ENCODE measurements at regions not wholly inside any gene's neighbourhood (a gene's known extent, or its start where the extent isn't known, plus 50 kb on each side); places are given as distances from the start of the nearest gene placed in this dataset.

- DNase-seq, result no peak
- Mint-ChIP-seq H3K27ac (ENCODE audit: unreplicated experiment) (no peak overlapping the region), H3K9me3 (ENCODE audit: unreplicated experiment) (peaks cover 3% of the 10 kb centered on the region), H3K27me3 (ENCODE audit: unreplicated experiment) (peaks cover 2% of the 10 kb centered on the region), H3K4me1 (ENCODE audit: low read depth, unreplicated experiment) (no peaks in the 10 kb centered on the region), H3K36me3 (ENCODE audit: unreplicated experiment) (peaks cover 6% of the 10 kb centered on the region), H3K4me3 (ENCODE audit: unreplicated experiment) (no peak overlapping the region)
- TF ChIP-seq CTCF (IDR thresholded peaks at IDR 0.05; ENCODE audit: partially characterized antibody, unreplicated experiment), result no peak
These were observed 102.5 kb upstream of the PARP11 start for GRCh38 chr12:3975652-3976051.

- H3K36me3 Mint-ChIP-seq (ENCODE audit: unreplicated experiment), result peaks cover 4% of the 10 kb centered on the region
These were observed 101.7 kb upstream of the PARP11 start for GRCh38 chr12:3974883-3975282.

GRCh38 chr12:3973973-3974644, 100.9 kb upstream of the PARP11 start:
- Mint-ChIP-seq H3K36me3 (ENCODE audit: unreplicated experiment) (peaks cover 4% of the 10 kb centered on the region), H3K27me3 (ENCODE audit: unreplicated experiment) (peaks cover 2% of the 10 kb centered on the region), H3K27ac (ENCODE audit: unreplicated experiment) (no peak overlapping the region), H3K4me1 (ENCODE audit: low read depth, unreplicated experiment) (no peaks in the 10 kb centered on the region), H3K9me3 (ENCODE audit: unreplicated experiment) (peaks cover 3% of the 10 kb centered on the region), H3K4me3 (ENCODE audit: unreplicated experiment) (no peak overlapping the region)
- no peak for TF ChIP-seq CTCF (IDR thresholded peaks at IDR 0.05; ENCODE audit: partially characterized antibody, unreplicated experiment)
- no peak for DNase-seq

More at GRCh38 chr12:3974883-3975282, 101.7 kb upstream of the PARP11 start:
- TF ChIP-seq CTCF (IDR thresholded peaks at IDR 0.05; ENCODE audit: partially characterized antibody, unreplicated experiment), result no peak
- peaks cover 3% of the 10 kb centered on the region for H3K9me3 Mint-ChIP-seq (ENCODE audit: unreplicated experiment)
- H3K4me3 Mint-ChIP-seq (ENCODE audit: unreplicated experiment), result no peak overlapping the region
- H3K27ac Mint-ChIP-seq (ENCODE audit: unreplicated experiment), result no peak overlapping the region
- H3K27me3 Mint-ChIP-seq (ENCODE audit: unreplicated experiment), result peaks cover 2% of the 10 kb centered on the region
- no peak for DNase-seq
- no peaks in the 10 kb centered on the region for H3K4me1 Mint-ChIP-seq (ENCODE audit: low read depth, unreplicated experiment)

GRCh38 chr12:3973269-3973884, 100.2 kb upstream of the PARP11 start:
- no peak for TF ChIP-seq CTCF (IDR thresholded peaks at IDR 0.05; ENCODE audit: partially characterized antibody, unreplicated experiment)
- Mint-ChIP-seq H3K27ac (ENCODE audit: unreplicated experiment) (no peak overlapping the region), H3K27me3 (ENCODE audit: unreplicated experiment) (peaks cover 2% of the 10 kb centered on the region), H3K36me3 (ENCODE audit: unreplicated experiment) (peaks cover 4% of the 10 kb centered on the region), H3K9me3 (ENCODE audit: unreplicated experiment) (peaks cover 3% of the 10 kb centered on the region), H3K4me1 (ENCODE audit: low read depth, unreplicated experiment) (no peaks in the 10 kb centered on the region), H3K4me3 (ENCODE audit: unreplicated experiment) (no peak overlapping the region)
- DNase-seq, result no peak

GRCh38 chr12:3972576-3972975, 99.4 kb upstream of the PARP11 start:
- no peak for DNase-seq
- Mint-ChIP-seq H3K9me3 (ENCODE audit: unreplicated experiment) (peaks cover 3% of the 10 kb centered on the region), H3K4me1 (ENCODE audit: low read depth, unreplicated experiment) (no peaks in the 10 kb centered on the region), H3K4me3 (ENCODE audit: unreplicated experiment) (no peak overlapping the region), H3K36me3 (ENCODE audit: unreplicated experiment) (peaks cover 4% of the 10 kb centered on the region), H3K27ac (ENCODE audit: unreplicated experiment) (no peak overlapping the region), H3K27me3 (ENCODE audit: unreplicated experiment) (peaks cover 2% of the 10 kb centered on the region)
- TF ChIP-seq CTCF (IDR thresholded peaks at IDR 0.05; ENCODE audit: partially characterized antibody, unreplicated experiment), result no peak
